HG02610 (cell line): ENCODE measurements at regions not wholly inside any gene's neighbourhood (a gene's known extent, or its start where the extent isn't known, plus 50 kb on each side); places are given as distances from the start of the nearest gene placed in this dataset.
"Not testable (repeated sequence)": the region's sequence is repeated elsewhere in the genome, so short reads cannot be mapped to it uniquely, and the experiment has no call there.

Source experiments
- ATAC-seq: cut with Tn5 transposase; IDR thresholded peaks from one replicate; pipeline ENCODE4 v1.9.1; 2021; ENCODE audit warnings: mild to moderate bottlenecking, moderate library complexity; ENCODE audit not compliant: unreplicated experiment

GRCh38 chr14:106204063-106204462, 677.7 kb downstream of the TMEM121 start:
- no peak for ATAC-seq

GRCh38 chr14:106207316-106207715, 680.9 kb downstream of the TMEM121 start:
- no peak for ATAC-seq

- ATAC-seq: no peak
Measured at GRCh38 chr14:106208794-106209193, 682.4 kb downstream of the TMEM121 start.

DNA sequence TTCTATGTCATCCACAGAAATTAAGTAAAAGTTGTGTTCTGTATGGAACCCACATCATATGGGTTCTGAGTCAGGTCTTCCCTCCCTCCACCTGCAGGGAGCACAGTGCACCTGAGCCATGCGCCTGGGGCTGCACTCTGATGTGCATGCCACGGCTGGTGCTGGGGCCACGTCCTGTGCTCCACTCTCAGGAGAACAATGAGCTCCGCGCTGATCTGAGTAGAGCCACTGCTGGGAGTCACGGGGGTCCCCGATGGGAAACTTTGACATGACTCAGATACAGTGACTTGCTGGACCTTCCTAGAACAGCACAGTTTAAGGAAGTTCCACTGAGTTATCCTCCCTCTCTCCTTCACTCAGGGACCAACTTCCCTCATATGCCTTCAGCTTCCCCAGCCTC, 683.4 kb downstream of the TMEM121 start:
- no peak for ATAC-seq

DNA sequence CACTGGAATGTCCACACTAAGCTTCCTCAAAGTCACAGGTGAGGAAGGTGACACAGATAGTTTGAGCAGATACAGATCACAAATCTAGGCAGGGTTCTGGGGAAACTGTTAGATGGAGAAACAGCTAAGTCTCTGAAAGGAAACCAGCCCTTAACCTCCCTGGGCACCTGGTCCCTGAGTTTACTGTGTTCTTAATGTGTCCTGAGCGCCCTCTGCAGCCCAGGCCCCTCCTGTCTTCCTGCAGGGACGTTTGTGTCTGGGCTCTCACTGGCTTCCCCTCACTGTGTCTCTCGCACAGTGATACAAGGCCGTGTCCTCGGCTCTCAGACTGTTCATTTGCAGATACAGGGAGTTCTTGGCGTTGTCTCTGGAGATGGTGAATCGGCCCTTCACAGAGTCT, 684.3 kb downstream of the TMEM121 start:
- no peak for ATAC-seq

GRCh38 chr14:106211334-106211900, 685.0 kb downstream of the TMEM121 start:
- ATAC-seq: no peak

- ATAC-seq: no peak
Measured at GRCh38 chr14:106215229-106215628, 688.8 kb downstream of the TMEM121 start.

GRCh38 chr14:106216679-106217078, 690.3 kb downstream of the TMEM121 start:
- ATAC-seq: no peak

DNA sequence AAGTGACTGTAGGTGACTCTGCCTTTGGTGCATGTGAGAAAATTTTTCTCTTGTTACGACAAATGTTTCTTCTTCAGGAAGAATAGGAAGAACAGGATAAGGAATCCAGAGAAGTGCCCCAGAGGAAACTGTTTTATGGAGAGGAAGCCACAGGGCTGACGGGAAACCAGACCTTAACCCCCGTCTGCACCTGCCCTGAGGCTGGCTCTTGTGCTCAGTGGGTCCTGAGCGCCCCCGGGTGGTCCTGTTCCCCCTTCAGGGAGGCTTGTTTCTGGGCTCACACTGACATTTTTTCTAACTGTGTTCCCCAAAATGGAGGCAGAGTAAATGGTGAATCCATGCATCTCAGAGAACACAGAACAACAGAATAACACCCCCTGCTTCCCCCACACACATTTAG, 691.8 kb downstream of the TMEM121 start:
- ATAC-seq: no peak

DNA sequence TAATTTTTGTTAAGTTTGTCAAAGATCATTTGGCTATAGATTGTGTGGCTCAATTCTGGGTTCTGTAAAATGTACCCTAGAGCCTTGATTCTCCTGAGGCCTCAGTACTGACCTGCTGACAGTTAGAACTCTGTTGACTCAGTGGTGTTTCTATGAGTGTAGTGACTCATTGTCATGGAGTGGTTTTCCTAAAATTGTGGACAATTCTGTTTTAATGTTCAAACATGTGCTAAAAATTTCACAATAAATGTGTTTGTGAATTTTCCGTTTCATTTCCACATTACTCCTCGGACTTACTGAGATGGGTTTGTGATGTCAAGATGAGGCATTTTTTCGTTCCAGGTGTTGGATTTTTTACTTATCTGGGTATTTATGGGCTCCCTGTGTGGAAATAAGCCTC, 695.9 kb downstream of the TMEM121 start:
- no peak for ATAC-seq

- no peak for ATAC-seq
Measured at GRCh38 chr14:106222731-106223130, 696.3 kb downstream of the TMEM121 start.

- no peak for ATAC-seq
Measured at GRCh38 chr14:106227793-106228192, 701.4 kb downstream of the TMEM121 start.

DNA sequence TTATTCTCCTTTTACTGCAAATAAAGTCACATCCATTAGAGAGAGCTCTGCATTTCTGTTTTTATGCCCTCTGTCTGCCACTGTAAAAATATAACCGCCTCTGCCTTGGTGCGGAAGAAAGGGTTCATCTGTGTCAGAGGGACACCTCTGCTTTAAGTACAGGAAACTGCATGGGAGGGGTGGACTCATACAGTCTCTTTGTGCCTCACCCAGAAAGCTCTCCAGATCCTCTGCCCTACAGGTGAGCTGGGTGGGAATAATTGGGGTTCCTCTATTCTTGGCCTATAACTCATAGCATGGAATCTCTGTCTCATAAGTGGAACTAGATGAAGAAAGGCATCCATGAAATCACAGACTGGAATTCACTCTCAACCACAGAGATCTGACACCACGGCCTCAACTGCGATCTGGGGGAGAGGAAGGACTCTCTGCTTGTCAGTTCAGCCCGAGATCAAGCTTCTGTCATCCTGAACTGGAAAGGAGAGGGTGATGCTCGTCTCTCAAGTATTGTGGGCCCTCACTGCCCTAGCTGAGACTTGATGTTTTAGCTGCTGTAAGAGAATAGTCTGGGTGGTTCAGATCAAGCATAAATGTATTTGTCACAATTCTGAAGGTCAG, 702.3 kb downstream of the TMEM121 start:
- ATAC-seq: no peak

- no peak for ATAC-seq
Measured at GRCh38 chr14:106230071-106230470, 703.7 kb downstream of the TMEM121 start.

DNA sequence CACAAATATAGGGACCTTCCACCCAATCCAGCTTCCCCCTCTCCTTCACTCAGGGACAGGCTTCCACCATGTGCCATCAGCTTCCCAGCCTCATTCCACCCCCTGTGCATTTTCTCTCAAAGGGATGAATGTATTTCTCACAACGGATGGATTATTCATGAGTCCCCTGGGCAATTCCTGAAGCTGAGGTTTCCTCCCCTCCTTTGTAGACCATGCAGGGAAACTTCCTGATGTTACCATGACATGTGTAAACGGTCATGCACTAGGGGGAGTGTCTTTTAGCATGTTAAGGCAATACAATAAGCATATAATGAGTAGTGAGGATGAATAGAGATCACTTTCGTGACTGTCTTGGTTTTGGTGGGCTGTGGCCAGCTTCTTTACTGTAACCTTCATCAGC, 706.8 kb downstream of the TMEM121 start:
- ATAC-seq: not testable (repeated sequence)

DNA sequence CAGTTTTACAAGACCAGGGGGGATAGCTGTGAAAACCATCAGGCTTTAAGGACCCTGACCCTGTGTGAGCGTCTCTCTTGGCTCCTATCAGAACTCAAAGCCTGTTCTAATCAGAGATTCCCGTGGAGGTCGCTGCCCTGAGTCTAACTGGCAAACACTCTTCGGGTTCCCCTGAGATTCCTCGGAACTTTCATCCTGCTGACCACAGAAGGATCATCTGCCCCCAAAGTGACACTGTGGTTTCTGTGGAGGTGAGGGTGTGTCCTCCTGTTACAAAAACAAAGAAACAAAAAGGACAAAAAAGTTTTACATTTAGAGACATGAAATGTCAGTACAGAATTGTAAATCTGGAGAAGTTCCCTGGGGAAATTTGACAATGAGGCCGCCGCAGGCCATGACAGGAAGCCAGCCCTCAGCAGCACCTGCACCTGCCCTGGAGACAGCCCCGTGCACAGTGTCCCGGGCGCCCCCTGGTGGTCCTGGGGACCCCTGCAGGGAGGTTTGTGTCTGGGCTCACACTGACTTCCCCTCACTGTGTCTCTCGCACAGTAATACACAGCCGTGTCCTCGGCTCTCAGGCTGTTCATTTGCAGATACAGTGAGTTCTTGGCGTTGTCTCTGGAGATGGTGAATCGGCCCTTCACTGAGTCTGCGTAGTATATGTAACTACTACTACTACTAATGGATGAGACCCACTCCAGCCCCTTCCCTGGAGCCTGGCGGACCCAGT, 708.3 kb downstream of the TMEM121 start:
- ATAC-seq: not testable (repeated sequence)

DNA sequence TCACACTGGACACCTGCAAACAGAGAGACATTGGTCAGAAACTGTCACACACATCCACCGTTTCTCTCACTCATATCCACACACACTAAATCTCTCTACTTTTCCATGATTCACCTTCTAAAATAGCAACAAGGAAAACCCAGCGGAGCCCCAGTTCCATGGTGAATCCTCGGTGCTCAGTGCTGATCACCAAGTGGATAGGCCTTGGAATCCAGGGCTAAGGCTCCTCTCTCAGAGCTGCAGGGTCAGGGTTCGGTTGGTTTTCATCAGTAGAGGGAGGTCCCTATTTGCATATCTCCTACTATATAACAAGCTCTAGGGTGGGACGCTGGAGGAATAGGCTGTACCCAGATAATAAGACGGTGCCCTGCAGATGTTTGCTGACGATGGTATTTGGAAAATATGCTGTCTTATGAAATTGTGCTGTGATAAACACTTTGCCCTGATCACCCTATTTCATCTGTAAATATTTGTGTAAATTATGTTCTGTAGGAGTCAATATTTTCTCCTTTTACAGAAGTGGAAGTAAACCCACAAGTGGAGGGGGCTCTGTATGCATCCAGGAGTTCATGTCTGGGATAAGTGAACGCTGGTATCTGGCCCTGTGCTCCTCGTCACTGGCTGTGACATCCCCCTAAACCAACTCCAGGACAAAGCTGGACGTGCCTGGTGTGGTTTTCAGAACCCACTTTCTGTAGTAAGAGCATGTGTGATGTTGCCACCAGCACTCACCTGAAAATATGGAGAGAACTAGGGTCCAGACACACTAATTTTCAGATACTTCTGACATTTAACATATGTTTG, 709.2 kb downstream of the TMEM121 start:
- ATAC-seq: no peak

DNA sequence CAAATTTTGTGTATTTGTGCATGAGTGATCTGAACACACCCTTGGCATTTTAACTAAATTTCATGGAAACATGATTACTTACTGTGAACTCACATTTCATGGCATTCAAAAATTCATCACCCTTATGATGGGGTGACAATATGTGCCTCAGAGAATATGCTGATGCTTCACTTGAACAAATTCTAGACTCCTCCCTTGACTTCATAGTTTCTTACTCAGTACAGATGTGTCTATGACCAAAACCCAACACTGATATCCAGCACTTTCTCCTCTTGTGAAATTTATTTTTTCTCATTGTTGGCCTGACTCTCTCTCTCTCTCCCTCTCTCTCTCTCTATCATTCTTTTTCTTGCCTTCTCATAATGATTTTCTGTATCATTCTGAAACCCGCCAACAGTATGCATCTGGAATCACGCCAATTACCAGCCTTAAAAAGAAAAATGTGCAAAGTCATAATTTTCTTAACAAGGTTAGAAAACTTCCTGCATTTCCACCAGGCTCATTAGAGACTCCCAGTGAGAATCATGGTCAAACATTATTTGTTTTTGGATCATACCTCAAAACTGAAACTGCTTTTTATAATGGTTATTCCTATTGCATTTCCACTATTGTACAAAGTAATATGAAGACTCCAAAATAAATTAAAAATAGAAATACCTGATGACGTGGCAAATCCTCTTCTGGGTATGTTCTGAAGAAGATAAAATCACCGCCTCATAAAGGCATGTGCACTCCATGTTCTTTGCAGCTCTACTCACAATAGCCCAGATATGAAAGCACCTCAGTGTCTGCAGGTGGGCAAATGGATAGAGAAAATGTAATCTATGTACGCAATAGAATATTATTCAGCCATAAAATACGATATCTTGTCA, 722.2 kb downstream of the TMEM121 start:
- ATAC-seq: no peak

DNA sequence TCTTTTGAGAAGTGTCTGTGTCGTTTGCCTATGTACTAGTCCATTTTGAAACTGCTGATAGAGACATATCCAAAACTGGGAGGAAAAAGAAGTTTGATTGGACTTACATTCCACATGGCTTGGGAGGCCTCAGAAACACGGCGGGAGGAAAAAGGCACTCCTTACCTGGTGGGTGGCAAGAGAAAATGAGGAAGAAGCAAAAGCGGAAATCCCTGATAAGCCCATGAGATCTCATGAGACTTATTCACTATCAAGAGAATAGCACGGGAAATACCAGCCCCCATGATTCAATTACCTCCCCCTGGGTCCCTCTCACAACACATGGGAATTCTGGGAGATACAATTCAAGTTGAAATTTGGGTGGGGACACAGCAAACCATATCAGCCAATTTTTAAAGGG, 727.6 kb downstream of the TMEM121 start:
- ATAC-seq: not testable (repeated sequence)

GRCh38 chr14:106257569-106257994, 731.2 kb downstream of the TMEM121 start:
- not testable (repeated sequence) for ATAC-seq
